ENCODE measurements at regions not wholly inside any gene's neighbourhood (a gene's known extent, or its start where the extent isn't known, plus 50 kb on each side); places are given as distances from the start of the nearest gene placed in this dataset.
"Not testable (repeated sequence)": the region's sequence is repeated elsewhere in the genome, so short reads cannot be mapped to it uniquely, and the experiment has no call there.

GRCh38 chr13:53415135-53415534 lies 386.5 kb downstream of the OLFM4 start:
- no peak for DNase-seq

GRCh38 chr13:53417601-53418000 lies 389.0 kb downstream of the OLFM4 start:
- DNase-seq, result no peak

- no peak for DNase-seq
These were observed 393.8 kb downstream of the OLFM4 start for GRCh38 chr13:53422415-53422814.

- DNase-seq, result no peak
These were observed 407.8 kb downstream of the OLFM4 start for GRCh38 chr13:53436396-53436795.

- DNase-seq, result no peak
These were observed 411.0 kb downstream of the OLFM4 start for GRCh38 chr13:53439439-53440225.

GRCh38 chr13:53442979-53443378 lies 414.4 kb downstream of the OLFM4 start:
- no peak for DNase-seq

- no peak for DNase-seq
These were observed 417.1 kb downstream of the OLFM4 start for GRCh38 chr13:53445686-53446085.

- DNase-seq, result no peak
These were observed 418.8 kb downstream of the OLFM4 start for GRCh38 chr13:53447456-53447855.

- no peak for DNase-seq
These were observed 419.2 kb downstream of the OLFM4 start for GRCh38 chr13:53447863-53448262.

GRCh38 chr13:53452263-53452808 lies 423.7 kb downstream of the OLFM4 start:
- not testable (repeated sequence) for DNase-seq

GRCh38 chr13:53460796-53461195 lies 432.2 kb downstream of the OLFM4 start:
- no peak for DNase-seq

GRCh38 chr13:53463106-53463505 lies 434.5 kb downstream of the OLFM4 start:
- DNase-seq, result no peak

- no peak for DNase-seq
These were observed 438.0 kb downstream of the OLFM4 start for GRCh38 chr13:53466576-53466975.

GRCh38 chr13:53473397-53473796 lies 444.8 kb downstream of the OLFM4 start:
- no peak for DNase-seq

GRCh38 chr13:53474878-53475277 lies 446.3 kb downstream of the OLFM4 start:
- DNase-seq, result no peak

- no peak for DNase-seq
These were observed 462.1 kb downstream of the OLFM4 start for GRCh38 chr13:53490752-53491151.

GRCh38 chr13:53494406-53494805 lies 465.8 kb downstream of the OLFM4 start:
- no peak for DNase-seq

GRCh38 chr13:53499576-53500133 lies 471.0 kb downstream of the OLFM4 start:
- DNase-seq, result no peak

GRCh38 chr13:53501387-53501786 lies 472.8 kb downstream of the OLFM4 start:
- DNase-seq, result no peak

GRCh38 chr13:53507741-53508140 lies 479.1 kb downstream of the OLFM4 start:
- DNase-seq, result no peak

- DNase-seq, result no peak
These were observed 484.0 kb downstream of the OLFM4 start for GRCh38 chr13:53512635-53513034.

- DNase-seq, result no peak
These were observed 484.6 kb downstream of the OLFM4 start for GRCh38 chr13:53513226-53513625.

GRCh38 chr13:53520132-53520531 lies 491.5 kb downstream of the OLFM4 start:
- no peak for DNase-seq

GRCh38 chr13:53522034-53522433 lies 493.4 kb downstream of the OLFM4 start:
- no peak for DNase-seq

- DNase-seq, result no peak
These were observed 509.0 kb downstream of the OLFM4 start for GRCh38 chr13:53537586-53537985.
